Prostate gland (tissue), 2 donors: ENCODE measurements at regions not wholly inside any gene's neighbourhood (a gene's known extent, or its start where the extent isn't known, plus 50 kb on each side); places are given as distances from the start of the nearest gene placed in this dataset.

ENCODE experiments used
- DNase-seq: peaks from one replicate; pipeline ENCODE4 v3.0.0-alpha.2; 2019; ENCODE audit warnings: low spot score
- H3K27ac ChIP-seq, 2 donors: fragments of 200-600 bp; sonication (generic); 2 replicates each; pipeline ENCODE4 v1.5.1; 2017 to 2019
- H3K27me3 ChIP-seq: fragments of 200-600 bp; sonication (generic); replicated peaks from 2 replicates; pipeline ENCODE4 v1.5.1; 2019; ENCODE audit not compliant: insufficient read depth
- H3K36me3 ChIP-seq, 2 donors: fragments of 200-600 bp; sonication (generic); 1 replicate in 1 of 2; 2 replicates in 1 of 2; pipeline versions ENCODE4 v1.5.1 to v1.8.1; 2017 to 2019
- H3K4me1 ChIP-seq: fragments of 200-600 bp; sonication (generic); replicated peaks from 2 replicates; pipeline ENCODE4 v1.5.1; 2019
- H3K4me3 ChIP-seq, 2 donors: fragments of 200-600 bp; sonication (generic); 2 replicates each; pipeline ENCODE4 v1.5.1; 2017 to 2019
- H3K9me3 ChIP-seq: fragments of 200-600 bp; sonication (generic); 2 replicates; pipeline ENCODE4 v1.5.1; 2017
- POLR2A ChIP-seq: fragments of 450-650 bp; IDR thresholded peaks from one replicate; pipeline ENCODE4 v1.6.1; 2016; ENCODE audit warnings: antibody characterized with exemption, mild to moderate bottlenecking
- POLR2AphosphoS5 ChIP-seq: sonication (generic); formaldehyde crosslinking; IDR thresholded peaks from one replicate; pipeline ENCODE4 v1.6.1; 2017; ENCODE audit warnings: antibody characterized with exemption
- WGBS: methylation state at CpG from one replicate; pipeline ENCODE4 v1.1.5; 2018; 5-methylcytosine and 5-hydroxymethylcytosine counted together
- intact Hi-C: fragments of 100-400 bp; cut with DNase I; formaldehyde crosslinking; loops from one replicate; pipeline ENCODE4 v1.14.2; 2022
- TF ChIP-seq, protein P1 (sequence below), 4 experiments: fragments of 200-600 bp in 2 of 4; fragments of 450-650 bp in 2 of 4; sonication (generic) in 2 of 4; IDR thresholded peaks; 1 replicate in 3 of 4; 2 replicates in 1 of 4; pipeline ENCODE4 v1.5.1; 2016 to 2019; ENCODE audit warnings: antibody characterized with exemption in 4 of 4, mild to moderate bottlenecking in 2 of 4, moderate library complexity in 2 of 4

GRCh38 chr10:79002336-79002735 is 66.4 kb upstream of the ZMIZ1 start:
- intact Hi-C loops, result no loop called here
- WGBS, result 98% methylated on average over 3 of the region's 3 CpGs
- Histone ChIP-seq H3K9me3 (no peaks in the 10 kb centered on the region), H3K27ac (no peak overlapping the region), H3K36me3 (no peaks in the 10 kb centered on the region), H3K27me3 (no peaks in the 10 kb centered on the region), H3K4me3 (no peak overlapping the region), H3K4me1 (peaks cover 4% of the 10 kb centered on the region)
- DNase-seq, result no peak
- TF ChIP-seq, protein P1, sequence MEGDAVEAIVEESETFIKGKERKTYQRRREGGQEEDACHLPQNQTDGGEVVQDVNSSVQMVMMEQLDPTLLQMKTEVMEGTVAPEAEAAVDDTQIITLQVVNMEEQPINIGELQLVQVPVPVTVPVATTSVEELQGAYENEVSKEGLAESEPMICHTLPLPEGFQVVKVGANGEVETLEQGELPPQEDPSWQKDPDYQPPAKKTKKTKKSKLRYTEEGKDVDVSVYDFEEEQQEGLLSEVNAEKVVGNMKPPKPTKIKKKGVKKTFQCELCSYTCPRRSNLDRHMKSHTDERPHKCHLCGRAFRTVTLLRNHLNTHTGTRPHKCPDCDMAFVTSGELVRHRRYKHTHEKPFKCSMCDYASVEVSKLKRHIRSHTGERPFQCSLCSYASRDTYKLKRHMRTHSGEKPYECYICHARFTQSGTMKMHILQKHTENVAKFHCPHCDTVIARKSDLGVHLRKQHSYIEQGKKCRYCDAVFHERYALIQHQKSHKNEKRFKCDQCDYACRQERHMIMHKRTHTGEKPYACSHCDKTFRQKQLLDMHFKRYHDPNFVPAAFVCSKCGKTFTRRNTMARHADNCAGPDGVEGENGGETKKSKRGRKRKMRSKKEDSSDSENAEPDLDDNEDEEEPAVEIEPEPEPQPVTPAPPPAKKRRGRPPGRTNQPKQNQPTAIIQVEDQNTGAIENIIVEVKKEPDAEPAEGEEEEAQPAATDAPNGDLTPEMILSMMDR (IDR thresholded peaks at IDR 0.05), result no peak
- TF ChIP-seq POLR2A (no peak), POLR2AphosphoS5 (no peak)

DNA sequence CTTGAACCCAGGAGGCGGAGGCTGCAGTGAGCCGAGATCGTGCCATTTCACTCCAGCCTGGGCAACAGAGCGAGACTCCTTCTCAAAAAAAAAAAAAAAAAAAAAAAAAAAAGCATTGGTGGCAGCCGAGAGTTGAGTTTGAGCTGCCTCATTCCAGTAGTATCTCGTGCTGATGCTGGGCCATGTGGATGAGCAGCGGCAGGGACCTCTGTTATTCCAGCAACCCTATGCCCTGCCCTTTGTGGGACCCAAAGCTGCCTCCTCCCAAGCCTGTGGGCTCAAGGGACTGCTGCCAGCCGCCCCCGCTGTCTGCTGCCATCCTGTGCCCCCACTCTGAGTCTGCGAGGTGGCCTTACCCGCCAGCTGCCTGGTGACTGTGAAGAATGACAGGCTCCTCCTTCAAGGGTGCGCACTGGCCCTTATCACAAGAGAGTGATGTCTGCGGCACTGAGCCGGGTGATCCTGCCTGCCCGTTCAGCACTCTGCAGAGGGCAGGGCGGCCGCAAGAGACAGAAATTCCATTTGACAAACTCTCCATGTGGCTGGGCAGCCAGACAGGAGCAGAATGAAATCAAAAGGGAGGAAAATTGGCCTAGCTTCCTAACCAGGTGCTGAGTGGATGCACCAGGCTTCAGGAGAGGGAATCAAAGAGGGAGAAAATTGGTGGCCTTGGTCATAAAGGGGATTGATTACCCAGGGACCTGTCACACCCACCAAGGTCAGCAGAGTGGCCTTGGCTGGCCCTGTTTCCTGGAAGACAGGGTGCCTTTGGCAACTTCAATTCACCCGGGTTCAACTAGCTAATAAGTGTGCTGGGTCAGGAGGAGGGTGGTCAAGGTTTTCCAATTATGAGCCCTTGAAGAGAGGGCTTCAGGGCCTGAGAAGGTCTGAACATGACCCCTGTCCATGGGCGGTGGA is 65.3 kb upstream of the ZMIZ1 start:
- DNase-seq, result no peak
- TF ChIP-seq POLR2A, result no peak
- no peaks in the 10 kb centered on the region for H3K9me3 ChIP-seq
- no peak overlapping the region for H3K4me3 ChIP-seq
- intact Hi-C loops, result no loop called here
- H3K4me1 ChIP-seq, result no peaks in the 10 kb centered on the region
- no peaks in the 10 kb centered on the region for H3K27me3 ChIP-seq
- H3K36me3 ChIP-seq, result no peaks in the 10 kb centered on the region
- WGBS, result 89% methylated on average over 19 of the region's 19 CpGs
- no peak overlapping the region for H3K27ac ChIP-seq

DNA sequence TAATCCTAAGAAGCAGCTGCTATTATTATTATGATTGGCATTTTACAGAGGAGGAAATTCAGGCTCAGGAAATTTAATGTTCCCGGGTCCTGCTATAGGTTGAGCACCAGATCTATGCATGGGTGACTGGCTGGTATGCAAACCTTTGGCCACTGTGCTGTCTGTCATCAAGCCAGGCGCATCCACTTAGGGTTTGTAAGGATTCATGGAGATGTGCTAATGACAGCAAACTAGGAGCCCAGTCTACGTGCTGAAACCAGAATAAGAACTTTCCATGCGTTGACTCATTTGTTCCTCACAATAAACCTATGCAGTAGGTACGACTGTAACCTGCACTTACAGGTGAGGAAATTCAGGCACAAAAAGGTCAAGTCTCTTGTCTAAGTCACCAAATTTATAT is 64.5 kb upstream of the ZMIZ1 start:
- WGBS, result 92% methylated on average over 5 of the region's 5 CpGs
- no peaks in the 10 kb centered on the region for H3K27me3 ChIP-seq
- DNase-seq, result no peak
- H3K4me3 ChIP-seq, result no peak overlapping the region
- H3K4me1 ChIP-seq, result no peaks in the 10 kb centered on the region
- H3K9me3 ChIP-seq, result no peaks in the 10 kb centered on the region
- TF ChIP-seq POLR2A (no peak), POLR2AphosphoS5 (no peak)
- TF ChIP-seq, protein P1 (IDR thresholded peaks at IDR 0.05), result no peak
- H3K27ac ChIP-seq, result no peak overlapping the region
- intact Hi-C loops, result no loop called here
- H3K36me3 ChIP-seq, result no peaks in the 10 kb centered on the region

GRCh38 chr10:79005126-79005810 is 63.5 kb upstream of the ZMIZ1 start:
- Histone ChIP-seq H3K27ac (no peak overlapping the region), H3K4me1 (no peaks in the 10 kb centered on the region), H3K9me3 (no peaks in the 10 kb centered on the region), H3K27me3 (no peaks in the 10 kb centered on the region), H3K36me3 (no peaks in the 10 kb centered on the region), H3K4me3 (no peak overlapping the region)
- TF ChIP-seq POLR2AphosphoS5 (no peak), POLR2A (no peak)
- TF ChIP-seq, protein P1 (IDR thresholded peaks at IDR 0.05), result no peak
- intact Hi-C loops, result no loop called here
- no peak for DNase-seq
- 74% methylated on average over 11 of the region's 11 CpGs for WGBS

- no peak for TF ChIP-seq POLR2A
- TF ChIP-seq, protein P1 (IDR thresholded peaks at IDR 0.05), result no peak
- no peak for TF ChIP-seq POLR2AphosphoS5
- intact Hi-C loops, result no loop called here
- H3K27me3 ChIP-seq, result no peaks in the 10 kb centered on the region
- H3K4me1 ChIP-seq, result no peaks in the 10 kb centered on the region
- no peak overlapping the region for H3K4me3 ChIP-seq
- H3K9me3 ChIP-seq, result no peaks in the 10 kb centered on the region
- no peak for DNase-seq
- H3K27ac ChIP-seq, result no peak overlapping the region
- no peaks in the 10 kb centered on the region for H3K36me3 ChIP-seq
- whole genome bisulfite sequencing, result 94% methylated on average over 8 of the region's 8 CpGs
These were observed 61.7 kb upstream of the ZMIZ1 start for GRCh38 chr10:79007018-79007417.
